ENCODE measurements at regions not wholly inside any gene's neighbourhood (a gene's known extent, or its start where the extent isn't known, plus 50 kb on each side); places are given as distances from the start of the nearest gene placed in this dataset.
A peak's percentile ranks its signal among the peaks of the same experiment; 100 is the strongest.

GRCh38 chr2:43051338-43051737 is 175.1 kb downstream of the ZFP36L2 start:
- no peak for DNase-seq

GRCh38 chr2:43050866-43051265 is 175.5 kb downstream of the ZFP36L2 start:
- DNase-seq = no peak

GRCh38 chr2:43049836-43050801 is 176.3 kb downstream of the ZFP36L2 start:
- no peak for DNase-seq

- DNase-seq = peak in 1 of 5 donors; percentile 14
These were observed 179.1 kb downstream of the ZFP36L2 start for GRCh38 chr2:43047187-43047780.

- DNase-seq = no peak
These were observed 180.5 kb downstream of the ZFP36L2 start for GRCh38 chr2:43045866-43046265.

- DNase-seq = no peak
These were observed 182.2 kb downstream of the ZFP36L2 start for GRCh38 chr2:43044093-43044681.

DNA sequence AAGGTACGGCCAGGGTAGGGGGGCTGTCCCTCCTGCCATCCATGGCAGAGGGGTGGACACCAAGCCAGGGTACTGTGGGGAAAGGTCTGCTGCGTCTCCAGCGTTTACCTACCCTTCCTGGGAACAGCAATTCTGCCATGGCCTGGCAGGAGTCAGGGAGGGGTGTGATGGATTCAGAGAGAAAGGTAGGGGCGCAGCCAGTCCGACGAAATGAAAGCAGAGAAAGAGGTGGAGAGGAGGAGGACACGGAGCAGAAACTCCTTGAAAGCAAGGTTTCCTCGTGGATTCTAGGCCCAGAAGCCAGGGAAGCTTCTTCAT is 182.9 kb downstream of the ZFP36L2 start:
- DNase-seq = no peak

- no peak for DNase-seq
These were observed 184.6 kb downstream of the ZFP36L2 start for GRCh38 chr2:43041661-43042360.

DNA sequence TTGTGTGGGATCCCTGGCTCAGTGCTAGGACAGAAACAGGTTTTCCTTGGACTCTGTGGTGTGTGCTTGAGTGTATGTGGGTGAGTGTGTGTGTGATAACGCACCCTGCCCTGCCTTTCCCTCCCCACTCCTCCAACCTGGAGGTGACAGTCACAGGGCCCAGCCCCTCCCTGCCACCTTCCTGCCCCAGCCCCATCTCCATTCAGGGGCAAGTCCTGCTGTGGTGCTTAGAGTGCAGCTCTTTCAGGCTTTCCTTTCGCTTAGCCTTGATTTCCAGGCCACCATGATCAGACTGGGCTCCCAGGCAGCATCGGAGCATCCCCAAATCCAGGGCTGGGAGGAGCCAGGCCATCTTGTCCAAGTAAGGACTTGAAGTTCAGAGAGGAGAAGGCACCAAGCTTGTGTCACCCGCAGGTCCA is 185.2 kb downstream of the ZFP36L2 start:
- no peak for DNase-seq

GRCh38 chr2:43040084-43040854 is 186.1 kb downstream of the ZFP36L2 start:
- DNase-seq = peak in 1 of 5 donors; percentile 52

GRCh38 chr2:43039376-43040080 is 186.9 kb downstream of the ZFP36L2 start:
- no peak for DNase-seq

GRCh38 chr2:43038696-43039094 is 187.7 kb downstream of the ZFP36L2 start:
- no peak for DNase-seq

DNA sequence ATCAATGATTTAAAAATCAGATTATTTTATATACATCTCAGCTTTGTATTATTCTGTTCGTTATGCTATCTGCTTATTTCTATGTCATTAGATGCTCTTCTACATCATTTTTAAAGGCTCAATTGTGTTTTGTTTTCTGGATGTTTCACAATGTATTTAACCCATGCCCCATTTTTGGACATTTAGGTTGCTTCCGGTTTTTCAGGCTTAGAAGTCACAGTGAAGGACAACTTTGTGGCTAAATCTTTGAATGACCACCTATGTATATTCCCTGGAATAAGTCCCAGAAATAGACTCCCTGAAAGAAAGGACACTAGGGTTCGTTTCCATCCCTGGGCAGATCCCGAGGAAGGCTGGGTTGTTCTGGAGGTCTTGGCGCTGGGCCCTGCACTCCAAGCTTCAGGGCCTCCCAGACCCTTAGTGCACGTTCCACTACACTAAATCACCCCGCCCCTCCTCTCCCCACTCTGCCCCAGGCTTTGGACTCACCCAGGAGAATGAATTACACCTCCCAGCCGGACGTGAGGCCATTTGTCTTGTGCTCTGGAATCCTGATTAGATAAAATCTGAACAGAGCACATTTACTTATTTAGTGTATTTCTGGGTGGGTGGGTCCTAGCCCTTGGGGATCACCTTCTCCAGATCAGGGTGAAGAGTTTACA is 188.2 kb downstream of the ZFP36L2 start:
- no peak for DNase-seq

DNA sequence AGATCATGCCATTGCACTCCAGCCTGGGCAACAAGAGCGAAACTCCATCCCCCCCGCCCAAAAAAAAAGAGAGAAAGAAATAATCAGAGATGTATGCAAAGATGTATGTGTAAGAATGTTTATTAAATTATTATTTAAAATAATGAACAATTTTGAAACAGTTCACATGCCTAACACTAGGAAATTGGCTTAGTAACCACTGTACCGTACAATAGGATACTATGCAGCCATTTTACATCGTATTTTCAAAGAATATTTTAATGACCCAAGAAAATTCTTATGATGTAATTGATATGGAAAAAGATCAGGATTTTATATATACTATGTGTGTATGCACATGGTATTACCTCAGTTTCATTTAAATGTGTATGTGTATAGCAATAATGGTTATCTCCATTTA is 190.5 kb downstream of the ZFP36L2 start:
- DNase-seq = no peak

GRCh38 chr2:43034921-43035320 is 191.5 kb downstream of the ZFP36L2 start:
- DNase-seq = no peak

- no peak for DNase-seq
These were observed 192.2 kb downstream of the ZFP36L2 start for GRCh38 chr2:43034242-43034619.

DNA sequence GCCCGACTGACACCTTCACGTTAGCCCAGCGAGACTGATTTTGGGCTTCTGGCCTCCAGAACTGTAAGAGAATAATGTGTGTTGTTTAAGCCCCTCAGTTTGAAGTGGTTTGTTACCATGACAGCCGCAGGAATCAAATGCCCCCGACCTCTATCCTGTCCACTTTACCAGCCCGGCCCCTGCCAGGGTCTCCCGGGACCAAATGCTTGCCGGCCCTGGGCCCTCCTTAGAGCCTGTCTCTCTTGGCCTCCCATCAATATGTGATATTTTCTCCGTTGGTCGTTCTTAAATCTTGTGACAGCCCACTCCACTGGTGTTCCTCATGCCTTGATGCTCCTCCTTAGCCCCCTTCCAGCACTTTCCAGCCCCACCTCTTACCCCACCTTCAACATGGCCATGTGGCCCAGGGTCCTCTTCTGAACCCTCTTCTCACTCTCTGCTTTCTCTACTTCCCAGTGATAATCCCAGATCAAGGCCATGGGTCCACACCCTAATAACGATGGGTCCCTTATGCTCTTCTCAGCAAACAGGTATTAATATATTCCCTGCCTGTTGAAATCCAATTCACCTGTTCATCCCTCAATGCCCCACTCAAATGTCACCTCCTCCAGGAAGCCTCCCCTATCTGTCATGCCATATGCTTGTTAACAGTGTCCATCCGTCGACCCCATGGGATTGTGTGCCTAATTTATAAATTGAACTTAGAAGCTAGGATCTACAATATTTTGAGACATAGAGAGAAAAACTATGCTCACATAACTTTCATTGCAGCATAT is 192.8 kb downstream of the ZFP36L2 start:
- no peak for DNase-seq

DNA sequence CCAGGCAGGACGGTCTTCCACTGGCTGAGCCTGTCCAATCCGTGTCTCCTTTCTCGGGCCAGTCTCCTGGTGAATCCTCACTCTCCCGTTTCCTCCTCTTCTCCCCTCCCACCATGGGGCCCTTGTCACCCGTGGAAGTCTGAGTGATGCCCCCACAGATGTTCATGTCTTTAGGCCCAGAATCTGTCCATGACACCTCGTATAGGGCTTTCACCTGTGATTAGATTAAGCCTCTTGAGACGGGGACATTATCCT is 193.5 kb downstream of the ZFP36L2 start:
- no peak for DNase-seq

DNA sequence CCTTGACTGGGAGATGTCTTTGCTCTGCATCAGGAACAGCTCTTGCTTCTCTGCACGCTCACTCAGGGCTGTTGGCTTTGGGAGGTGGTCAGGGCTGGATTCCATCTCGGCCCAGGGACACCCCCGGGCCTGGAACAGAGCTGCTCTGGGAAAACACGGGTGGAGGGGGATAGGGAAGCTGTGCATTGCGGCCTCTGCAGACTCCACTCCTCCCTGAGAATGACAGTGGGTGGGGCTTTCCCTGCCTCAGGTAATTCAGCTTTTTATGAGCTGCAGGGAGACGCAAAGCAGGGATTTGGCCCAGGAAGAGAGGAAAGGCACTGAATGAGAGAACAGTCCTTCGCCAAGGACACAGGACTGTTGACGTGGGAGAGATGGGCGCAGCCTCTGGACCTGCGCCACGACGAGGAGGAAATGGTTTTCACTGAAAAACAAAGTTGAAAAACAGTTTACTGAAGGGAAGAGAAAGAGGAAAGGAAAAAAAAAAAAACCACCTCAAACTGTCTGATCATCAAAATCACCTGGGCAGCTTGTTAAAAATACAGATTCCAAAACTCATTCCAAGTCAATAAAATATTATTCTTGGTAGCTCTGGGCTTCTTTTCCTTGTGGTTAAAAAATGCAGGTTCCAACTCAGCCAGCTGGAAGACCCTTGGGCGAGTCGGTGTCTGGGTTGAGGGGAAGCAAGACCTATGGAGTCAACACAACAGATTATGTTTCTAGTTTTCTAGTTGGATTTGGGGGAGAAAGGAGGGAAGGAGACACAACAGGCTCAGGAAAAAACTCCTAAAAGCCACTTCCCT is 194.0 kb downstream of the ZFP36L2 start:
- DNase-seq = no peak
